ENCODE measurements at regions not wholly inside any gene's neighbourhood (a gene's known extent, or its start where the extent isn't known, plus 50 kb on each side); places are given as distances from the start of the nearest gene placed in this dataset.

DNA sequence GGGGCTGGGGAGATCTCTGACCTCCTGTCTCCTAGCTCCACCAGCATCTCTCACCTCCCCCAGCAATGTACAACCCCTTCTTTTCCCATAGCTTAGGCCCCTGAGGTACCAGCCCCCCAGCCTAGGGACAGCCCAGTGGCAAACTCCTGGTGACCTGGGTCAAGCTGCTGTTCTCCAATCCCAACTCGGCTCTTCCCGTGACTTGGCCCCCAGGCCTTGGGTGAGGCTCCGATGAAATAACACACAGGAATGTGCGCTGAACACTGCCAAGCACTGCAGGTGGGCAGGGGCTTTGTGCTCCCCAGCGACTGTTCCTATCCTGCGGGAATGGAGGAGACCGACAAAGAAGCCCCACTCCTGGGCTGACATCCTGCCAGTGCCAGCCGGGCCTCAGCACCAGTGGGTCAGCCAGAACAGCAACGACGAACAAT is 63.7 kb upstream of the AMZ2 start:
- Histone ChIP-seq H3K4me1 (no peaks in the 10 kb centered on the region), H3K9me3 (no peaks in the 10 kb centered on the region), H3K36me3 (ENCODE audit: control insufficient read depth, insufficient read depth, low read length) (no peaks in the 10 kb centered on the region), H3K27me3 (replicated peaks; ENCODE audit: control insufficient read depth, insufficient read depth, low read length) (no peaks in the 10 kb centered on the region), H3K4me3 (ENCODE audit: low read depth, low read length) (no peak overlapping the region)
- CTCF ChIA-PET = no interaction called here
- Mint-ChIP-seq H3K27me3 (ENCODE audit: insufficient read depth, unreplicated experiment) (no peaks in the 10 kb centered on the region), H3K27ac (ENCODE audit: unreplicated experiment) (no peak overlapping the region), H3K9me3 (ENCODE audit: unreplicated experiment) (no peaks in the 10 kb centered on the region), H3K36me3 (ENCODE audit: insufficient read depth, unreplicated experiment) (no peaks in the 10 kb centered on the region), H3K4me3 (ENCODE audit: unreplicated experiment) (no peak overlapping the region), H3K4me1 (ENCODE audit: low read depth, unreplicated experiment) (no peaks in the 10 kb centered on the region)
- intact Hi-C loops (cut with micrococcal nuclease; ENCODE audit: unreplicated experiment) = no loop called here
- POLR2A ChIA-PET = no interaction called here
- no TSS peak for BruUV-seq (replicated peaks)
- DNase-seq = no peak
- TF ChIP-seq, protein P1, sequence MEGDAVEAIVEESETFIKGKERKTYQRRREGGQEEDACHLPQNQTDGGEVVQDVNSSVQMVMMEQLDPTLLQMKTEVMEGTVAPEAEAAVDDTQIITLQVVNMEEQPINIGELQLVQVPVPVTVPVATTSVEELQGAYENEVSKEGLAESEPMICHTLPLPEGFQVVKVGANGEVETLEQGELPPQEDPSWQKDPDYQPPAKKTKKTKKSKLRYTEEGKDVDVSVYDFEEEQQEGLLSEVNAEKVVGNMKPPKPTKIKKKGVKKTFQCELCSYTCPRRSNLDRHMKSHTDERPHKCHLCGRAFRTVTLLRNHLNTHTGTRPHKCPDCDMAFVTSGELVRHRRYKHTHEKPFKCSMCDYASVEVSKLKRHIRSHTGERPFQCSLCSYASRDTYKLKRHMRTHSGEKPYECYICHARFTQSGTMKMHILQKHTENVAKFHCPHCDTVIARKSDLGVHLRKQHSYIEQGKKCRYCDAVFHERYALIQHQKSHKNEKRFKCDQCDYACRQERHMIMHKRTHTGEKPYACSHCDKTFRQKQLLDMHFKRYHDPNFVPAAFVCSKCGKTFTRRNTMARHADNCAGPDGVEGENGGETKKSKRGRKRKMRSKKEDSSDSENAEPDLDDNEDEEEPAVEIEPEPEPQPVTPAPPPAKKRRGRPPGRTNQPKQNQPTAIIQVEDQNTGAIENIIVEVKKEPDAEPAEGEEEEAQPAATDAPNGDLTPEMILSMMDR (IDR thresholded peaks at IDR 0.05; ENCODE audit: insufficient read depth in 1 of 2, low read depth in 1 of 2, low read length in 1 of 2, severe bottlenecking in 1 of 2, unreplicated experiment in 1 of 2) = no peak

DNA sequence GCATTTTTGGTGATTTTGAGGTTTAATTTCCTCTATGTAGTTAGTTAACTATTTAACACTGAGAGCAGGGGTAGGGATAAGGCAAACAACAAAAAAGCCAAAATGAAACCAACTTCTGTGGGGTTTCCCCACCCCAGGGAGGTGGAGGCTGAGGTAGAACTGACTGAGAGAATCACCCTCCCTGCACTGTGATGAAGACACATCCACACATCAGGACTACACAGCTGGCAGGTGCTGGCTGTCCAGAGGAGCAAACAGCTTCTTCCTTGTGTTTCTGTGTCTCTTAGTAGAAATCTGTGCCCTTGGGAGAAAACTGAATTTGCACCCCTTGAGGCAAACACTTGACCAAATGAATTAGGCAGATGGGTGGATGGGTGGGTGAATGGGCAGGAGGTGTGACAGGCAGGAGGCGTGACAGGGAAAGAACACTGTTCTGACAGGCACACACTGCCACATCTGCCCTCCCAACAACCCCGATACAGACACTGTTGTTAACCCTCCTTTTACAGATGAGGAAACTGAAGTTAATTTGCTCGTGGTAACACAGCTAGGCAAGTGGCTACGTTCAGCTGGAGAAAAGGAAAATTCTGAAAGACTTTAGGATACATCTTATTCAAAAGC is 62.9 kb upstream of the AMZ2 start:
- H3K27me3 ChIP-seq (replicated peaks; ENCODE audit: control insufficient read depth, insufficient read depth, low read length) = no peaks in the 10 kb centered on the region
- H3K4me1 ChIP-seq = no peaks in the 10 kb centered on the region
- no TSS peak for BruUV-seq (replicated peaks)
- no peak for DNase-seq
- H3K36me3 Mint-ChIP-seq (ENCODE audit: insufficient read depth, unreplicated experiment) = no peaks in the 10 kb centered on the region
- intact Hi-C loops (cut with micrococcal nuclease; ENCODE audit: unreplicated experiment) = no loop called here
- no peaks in the 10 kb centered on the region for H3K9me3 ChIP-seq
- no peak overlapping the region for H3K4me3 Mint-ChIP-seq (ENCODE audit: unreplicated experiment)
- H3K27ac Mint-ChIP-seq (ENCODE audit: unreplicated experiment) = no peak overlapping the region
- no peak overlapping the region for H3K4me3 ChIP-seq (ENCODE audit: low read depth, low read length)
- ChIA-PET POLR2A (no interaction called here), CTCF (no interaction called here)
- no peaks in the 10 kb centered on the region for H3K4me1 Mint-ChIP-seq (ENCODE audit: low read depth, unreplicated experiment)
- H3K27me3 Mint-ChIP-seq (ENCODE audit: insufficient read depth, unreplicated experiment) = no peaks in the 10 kb centered on the region
- no peaks in the 10 kb centered on the region for H3K36me3 ChIP-seq (ENCODE audit: control insufficient read depth, insufficient read depth, low read length)
- TF ChIP-seq, protein P1 (IDR thresholded peaks at IDR 0.05; ENCODE audit: insufficient read depth in 1 of 2, low read depth in 1 of 2, low read length in 1 of 2, severe bottlenecking in 1 of 2, unreplicated experiment in 1 of 2) = no peak
- no peaks in the 10 kb centered on the region for H3K9me3 Mint-ChIP-seq (ENCODE audit: unreplicated experiment)

DNA sequence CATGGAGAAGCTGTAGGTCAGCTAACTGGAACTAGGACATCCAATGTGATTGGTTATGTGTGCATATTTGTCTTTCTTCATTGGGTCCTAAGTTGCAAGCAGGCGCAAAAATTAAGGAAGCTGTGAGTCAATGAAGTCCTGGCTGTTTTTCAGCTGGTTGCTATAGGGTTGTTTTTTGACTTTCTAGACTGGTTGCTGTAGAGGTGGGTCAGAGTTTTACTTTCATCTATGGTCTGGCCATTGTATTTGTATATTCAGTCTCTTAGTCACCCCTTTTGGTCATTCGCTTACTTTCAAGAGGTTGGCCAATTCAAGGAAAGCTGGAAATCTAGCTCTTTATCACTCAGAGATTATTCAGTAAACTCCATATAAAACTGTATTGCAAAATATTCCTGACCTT is 62.0 kb upstream of the AMZ2 start:
- no peak overlapping the region for H3K4me3 ChIP-seq (ENCODE audit: low read depth, low read length)
- TF ChIP-seq, protein P1 (IDR thresholded peaks at IDR 0.05; ENCODE audit: insufficient read depth in 1 of 2, low read depth in 1 of 2, low read length in 1 of 2, severe bottlenecking in 1 of 2, unreplicated experiment in 1 of 2) = no peak

More for the DNA sequence above, 62.0 kb upstream of the AMZ2 start:
- BruUV-seq (replicated peaks) = no TSS peak
- Mint-ChIP-seq H3K4me1 (ENCODE audit: low read depth, unreplicated experiment) (no peaks in the 10 kb centered on the region), H3K4me3 (ENCODE audit: unreplicated experiment) (no peak overlapping the region), H3K27ac (ENCODE audit: unreplicated experiment) (no peak overlapping the region), H3K27me3 (ENCODE audit: insufficient read depth, unreplicated experiment) (no peaks in the 10 kb centered on the region), H3K9me3 (ENCODE audit: unreplicated experiment) (no peaks in the 10 kb centered on the region), H3K36me3 (ENCODE audit: insufficient read depth, unreplicated experiment) (no peaks in the 10 kb centered on the region)
- POLR2A ChIA-PET = no interaction called here
- no peaks in the 10 kb centered on the region for H3K4me1 ChIP-seq
- intact Hi-C loops (cut with micrococcal nuclease; ENCODE audit: unreplicated experiment) = no loop called here
- H3K9me3 ChIP-seq = peaks cover 4% of the 10 kb centered on the region
- H3K36me3 ChIP-seq (ENCODE audit: control insufficient read depth, insufficient read depth, low read length) = no peaks in the 10 kb centered on the region
- DNase-seq = no peak
- H3K27me3 ChIP-seq (replicated peaks; ENCODE audit: control insufficient read depth, insufficient read depth, low read length) = no peaks in the 10 kb centered on the region
- CTCF ChIA-PET = interaction anchor here (0.9 kb wide), 1 partner anchor 13 kb away, joined by 3 read pairs; no protein-coding TSS in a partner anchor

Data from Caco-2 (cell line).